ENCODE measurements at regions not wholly inside any gene's neighbourhood (a gene's known extent, or its start where the extent isn't known, plus 50 kb on each side); places are given as distances from the start of the nearest gene placed in this dataset.

GRCh38 chr2:58939388-58939787, 698.3 kb upstream of the FANCL start:
- H3K4me3 ChIP-seq: no peak overlapping the region
- TF ChIP-seq CTCF (IDR thresholded peaks at IDR 0.05): no peak

GRCh38 chr2:58938988-58939387, 697.9 kb upstream of the FANCL start:
- intact Hi-C loops (cut with DNase I, micrococcal nuclease): no loop called here
- Histone ChIP-seq H3K9me3 (no peaks in the 10 kb centered on the region), H3K36me3 (ENCODE audit: low read depth) (no peaks in the 10 kb centered on the region), H3K4me3 (no peak overlapping the region), H3K4me1 (ENCODE audit: low read depth) (no peaks in the 10 kb centered on the region)
- no peak for DNase-seq
- no peak for TF ChIP-seq CTCF (IDR thresholded peaks at IDR 0.05)
- ATAC-seq: no peak

More at GRCh38 chr2:58939388-58939787, 698.3 kb upstream of the FANCL start:
- ATAC-seq (no peak), DNase-seq (no peak)
- intact Hi-C loops (cut with DNase I, micrococcal nuclease): no loop called here
- H3K4me1 ChIP-seq (ENCODE audit: low read depth): no peaks in the 10 kb centered on the region
- no peaks in the 10 kb centered on the region for H3K9me3 ChIP-seq
- H3K36me3 ChIP-seq (ENCODE audit: low read depth): no peaks in the 10 kb centered on the region

- no peak for DNase-seq
- H3K4me1 ChIP-seq (ENCODE audit: low read depth): no peaks in the 10 kb centered on the region
- no peak overlapping the region for H3K4me3 ChIP-seq
- intact Hi-C loops (cut with DNase I, micrococcal nuclease): no loop called here
- no peak for ATAC-seq
- H3K9me3 ChIP-seq: no peaks in the 10 kb centered on the region
- TF ChIP-seq CTCF (IDR thresholded peaks at IDR 0.05): no peak
- H3K36me3 ChIP-seq (ENCODE audit: low read depth): no peaks in the 10 kb centered on the region
Measured at GRCh38 chr2:58932801-58933200, 691.7 kb upstream of the FANCL start.

GRCh38 chr2:58930537-58930936, 689.4 kb upstream of the FANCL start:
- no peak for TF ChIP-seq CTCF (IDR thresholded peaks at IDR 0.05)
- no peak for ATAC-seq
- H3K4me1 ChIP-seq (ENCODE audit: low read depth): no peaks in the 10 kb centered on the region
- no peaks in the 10 kb centered on the region for H3K9me3 ChIP-seq
- intact Hi-C loops (cut with DNase I, micrococcal nuclease): no loop called here
- no peak for DNase-seq
- H3K36me3 ChIP-seq (ENCODE audit: low read depth): no peaks in the 10 kb centered on the region
- no peak overlapping the region for H3K4me3 ChIP-seq

- Histone ChIP-seq H3K9me3 (no peaks in the 10 kb centered on the region), H3K4me3 (no peak overlapping the region), H3K4me1 (ENCODE audit: low read depth) (no peaks in the 10 kb centered on the region), H3K36me3 (ENCODE audit: low read depth) (no peaks in the 10 kb centered on the region)
- no peak for DNase-seq
- intact Hi-C loops (cut with DNase I, micrococcal nuclease): no loop called here
- ATAC-seq: no peak
- no peak for TF ChIP-seq CTCF (IDR thresholded peaks at IDR 0.05)
Measured at GRCh38 chr2:58928973-58929372, 687.8 kb upstream of the FANCL start.

- TF ChIP-seq CTCF (IDR thresholded peaks at IDR 0.05): no peak
- intact Hi-C loops (cut with DNase I, micrococcal nuclease): no loop called here
- Histone ChIP-seq H3K4me1 (ENCODE audit: low read depth) (no peaks in the 10 kb centered on the region), H3K9me3 (no peaks in the 10 kb centered on the region), H3K36me3 (ENCODE audit: low read depth) (no peaks in the 10 kb centered on the region), H3K4me3 (no peak overlapping the region)
- ATAC-seq (no peak), DNase-seq (no peak)
Measured at GRCh38 chr2:58928391-58928790, 687.3 kb upstream of the FANCL start.
